Mucosa of descending colon (tissue), 3 donors: ENCODE measurements at regions not wholly inside any gene's neighbourhood (a gene's known extent, or its start where the extent isn't known, plus 50 kb on each side); places are given as distances from the start of the nearest gene placed in this dataset.
A peak's percentile ranks its signal among the peaks of the same experiment; 100 is the strongest.
"Not testable (repeated sequence)": the region's sequence is repeated elsewhere in the genome, so short reads cannot be mapped to it uniquely, and the experiment has no call there.

Source experiments
- ATAC-seq: fragments of 200-7000 bp; cut with Tn5 transposase; one replicate; pipeline ENCODE4 v1.9.1; 2020; ENCODE audit warnings: mild to moderate bottlenecking, moderate library complexity
- DNase-seq, 3 donors: peaks; one replicate each; pipeline ENCODE4 v3.0.0-alpha.2; 2020
- H3K36me3 ChIP-seq: fragments of 200-600 bp; one replicate; pipeline ENCODE4 v1.8.0; 2021; ENCODE audit warnings: low read depth, mild to moderate bottlenecking
- H3K4me1 ChIP-seq: fragments of 200-600 bp; one replicate; pipeline ENCODE4 v1.8.0; 2021; ENCODE audit warnings: low read depth, mild to moderate bottlenecking
- H3K4me3 ChIP-seq: fragments of 200-600 bp; one replicate; pipeline ENCODE4 v1.8.0; 2021; ENCODE audit warnings: mild to moderate bottlenecking
- H3K9me3 ChIP-seq: fragments of 200-600 bp; one replicate; pipeline ENCODE4 v1.8.0; 2021; ENCODE audit warnings: mild to moderate bottlenecking
- CTCF ChIP-seq: fragments of 200-600 bp; IDR thresholded peaks from one replicate; pipeline ENCODE4 v1.8.0; 2022; ENCODE audit warnings: antibody characterized with exemption, mild to moderate bottlenecking
- intact Hi-C, 2 donors: fragments of 100-400 bp; cut with DNase I in 1 of 2; cut with micrococcal nuclease in 1 of 2; formaldehyde crosslinking; loops; one replicate each; pipeline versions ENCODE4 v1.11.0 to v1.11.1; 2022; cut with DNase I, micrococcal nuclease
- donor health status: DM: no; HTN: no; CAD: no; lungs with moderate emphysema.
- donor health status: DM: no; HTN: no; CAD: no.
- donor health status: DM: no; HTN: yes; CAD: no.

- Histone ChIP-seq H3K9me3 (no peaks in the 10 kb centered on the region), H3K36me3 (no peaks in the 10 kb centered on the region), H3K4me1 (no peaks in the 10 kb centered on the region), H3K4me3 (no peak overlapping the region)
- ATAC-seq, result no peak
- no peak for TF ChIP-seq CTCF
- intact Hi-C loops, result no loop called here
- DNase-seq, result no peak
Observed at GRCh38 chr14:24700511-24700910, 66.5 kb upstream of the GZMB start.

- no peak overlapping the region for H3K4me3 ChIP-seq
- intact Hi-C loops, result no loop called here
- ATAC-seq (peak; percentile 16), DNase-seq (no peak)
- no peaks in the 10 kb centered on the region for H3K4me1 ChIP-seq
- no peaks in the 10 kb centered on the region for H3K36me3 ChIP-seq
- H3K9me3 ChIP-seq, result no peaks in the 10 kb centered on the region
- no peak for TF ChIP-seq CTCF
Observed at GRCh38 chr14:24699052-24699451, 65.1 kb upstream of the GZMB start.

GRCh38 chr14:24696280-24696920 lies 62.4 kb upstream of the GZMB start:
- intact Hi-C loops, DNase-seq, H3K9me3 ChIP-seq, H3K4me1 ChIP-seq, ATAC-seq, H3K4me3 ChIP-seq, H3K36me3 ChIP-seq: not testable (repeated sequence)

GRCh38 chr14:24695265-24696241 lies 61.6 kb upstream of the GZMB start:
- H3K36me3 ChIP-seq, result no peaks in the 10 kb centered on the region
- no peaks in the 10 kb centered on the region for H3K4me1 ChIP-seq
- H3K9me3 ChIP-seq, result no peaks in the 10 kb centered on the region
- TF ChIP-seq CTCF, result no peak
- no peak overlapping the region for H3K4me3 ChIP-seq
- DNase-seq (peak in 1 of 3 donors; percentile 15), ATAC-seq (peak; percentile 62)
- intact Hi-C loops, result no loop called here

- Histone ChIP-seq H3K4me3 (no peak overlapping the region), H3K9me3 (no peaks in the 10 kb centered on the region), H3K4me1 (no peaks in the 10 kb centered on the region), H3K36me3 (no peaks in the 10 kb centered on the region)
- no peak for TF ChIP-seq CTCF
- DNase-seq (no peak), ATAC-seq (no peak)
- intact Hi-C loops, result no loop called here
Observed at GRCh38 chr14:24694680-24695079, 60.7 kb upstream of the GZMB start.

- intact Hi-C loops, result no loop called here
- Histone ChIP-seq H3K36me3 (no peaks in the 10 kb centered on the region), H3K4me3 (no peak overlapping the region), H3K4me1 (no peaks in the 10 kb centered on the region), H3K9me3 (no peaks in the 10 kb centered on the region)
- ATAC-seq, result no peak
- DNase-seq, result no peak
- TF ChIP-seq CTCF, result no peak
Observed at GRCh38 chr14:24693983-24694382, 60.0 kb upstream of the GZMB start.
